ENCODE measurements at regions not wholly inside any gene's neighbourhood (a gene's known extent, or its start where the extent isn't known, plus 50 kb on each side); places are given as distances from the start of the nearest gene placed in this dataset.
"Not testable (repeated sequence)": the region's sequence is repeated elsewhere in the genome, so short reads cannot be mapped to it uniquely, and the experiment has no call there.

GRCh38 chr13:52565324-52565723 is 76.9 kb upstream of the HNRNPA1L2 start:
- in situ Hi-C loops (cut with HindIII; ENCODE audit: low sequenced_read_pairs); DNase-seq (ENCODE audit: low read depth); H3K4me3 ChIP-seq (ENCODE audit: low read depth, low read length): not testable (repeated sequence)

DNA sequence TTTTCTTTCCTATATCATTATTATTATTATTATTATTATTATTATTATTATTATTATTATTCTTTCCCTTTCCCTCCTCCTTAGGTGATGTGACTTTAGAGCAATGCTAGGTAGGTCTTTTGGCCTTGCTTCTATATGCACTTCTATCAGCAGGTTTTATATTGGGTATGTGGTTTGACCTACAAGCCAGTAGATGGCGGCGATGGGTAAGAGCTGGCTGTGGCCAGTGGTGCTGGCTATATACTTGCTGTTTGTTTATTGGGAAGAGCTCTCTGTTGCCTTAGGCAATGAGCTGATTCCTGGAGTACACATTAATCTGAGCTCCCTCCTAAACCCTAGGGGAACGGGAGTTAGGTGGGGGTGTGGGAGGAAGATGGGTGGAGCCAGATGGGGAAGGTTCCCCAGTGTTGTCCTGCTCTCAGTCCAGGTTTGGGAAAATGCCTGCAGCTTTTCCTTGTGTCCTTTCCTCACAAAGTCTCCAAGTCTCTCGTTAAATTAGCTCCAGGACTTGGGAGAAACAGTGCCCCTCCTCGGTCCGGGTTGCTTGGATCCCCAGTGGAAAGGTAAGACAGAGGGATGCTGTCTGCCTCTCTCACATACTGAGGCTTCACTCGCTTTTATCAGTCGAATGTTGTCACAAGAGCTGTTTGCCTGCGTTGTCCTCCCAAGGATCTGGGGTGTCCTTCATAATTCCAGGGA is 72.2 kb upstream of the HNRNPA1L2 start:
- in situ Hi-C loops (cut with HindIII; ENCODE audit: low sequenced_read_pairs); H3K4me3 ChIP-seq (ENCODE audit: low read depth, low read length): not testable (repeated sequence)
- TF ChIP-seq, protein P1, sequence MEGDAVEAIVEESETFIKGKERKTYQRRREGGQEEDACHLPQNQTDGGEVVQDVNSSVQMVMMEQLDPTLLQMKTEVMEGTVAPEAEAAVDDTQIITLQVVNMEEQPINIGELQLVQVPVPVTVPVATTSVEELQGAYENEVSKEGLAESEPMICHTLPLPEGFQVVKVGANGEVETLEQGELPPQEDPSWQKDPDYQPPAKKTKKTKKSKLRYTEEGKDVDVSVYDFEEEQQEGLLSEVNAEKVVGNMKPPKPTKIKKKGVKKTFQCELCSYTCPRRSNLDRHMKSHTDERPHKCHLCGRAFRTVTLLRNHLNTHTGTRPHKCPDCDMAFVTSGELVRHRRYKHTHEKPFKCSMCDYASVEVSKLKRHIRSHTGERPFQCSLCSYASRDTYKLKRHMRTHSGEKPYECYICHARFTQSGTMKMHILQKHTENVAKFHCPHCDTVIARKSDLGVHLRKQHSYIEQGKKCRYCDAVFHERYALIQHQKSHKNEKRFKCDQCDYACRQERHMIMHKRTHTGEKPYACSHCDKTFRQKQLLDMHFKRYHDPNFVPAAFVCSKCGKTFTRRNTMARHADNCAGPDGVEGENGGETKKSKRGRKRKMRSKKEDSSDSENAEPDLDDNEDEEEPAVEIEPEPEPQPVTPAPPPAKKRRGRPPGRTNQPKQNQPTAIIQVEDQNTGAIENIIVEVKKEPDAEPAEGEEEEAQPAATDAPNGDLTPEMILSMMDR (IDR thresholded peaks at IDR 0.05; ENCODE audit: low read depth, low read length, missing control alignments) = peak; percentile 36
- peak; percentile 19 for DNase-seq (ENCODE audit: low read depth)

- DNase-seq (ENCODE audit: low read depth); H3K4me3 ChIP-seq (ENCODE audit: low read depth, low read length); in situ Hi-C loops (cut with HindIII; ENCODE audit: low sequenced_read_pairs): not testable (repeated sequence)
These were observed 71.1 kb upstream of the HNRNPA1L2 start for GRCh38 chr13:52571163-52571562.

- H3K4me3 ChIP-seq (ENCODE audit: low read depth, low read length); DNase-seq (ENCODE audit: low read depth); in situ Hi-C loops (cut with HindIII; ENCODE audit: low sequenced_read_pairs): not testable (repeated sequence)
These were observed 59.3 kb upstream of the HNRNPA1L2 start for GRCh38 chr13:52582962-52583361.

Measured in astrocyte of the cerebellum (primary cell).